GM21786 (cell line): ENCODE measurements at regions not wholly inside any gene's neighbourhood (a gene's known extent, or its start where the extent isn't known, plus 50 kb on each side); places are given as distances from the start of the nearest gene placed in this dataset.
"Not testable (repeated sequence)": the region's sequence is repeated elsewhere in the genome, so short reads cannot be mapped to it uniquely, and the experiment has no call there.

ENCODE experiments used
- ATAC-seq: cut with Tn5 transposase; IDR thresholded peaks from one replicate; pipeline ENCODE4 v1.9.1; 2021; ENCODE audit not compliant: unreplicated experiment

DNA sequence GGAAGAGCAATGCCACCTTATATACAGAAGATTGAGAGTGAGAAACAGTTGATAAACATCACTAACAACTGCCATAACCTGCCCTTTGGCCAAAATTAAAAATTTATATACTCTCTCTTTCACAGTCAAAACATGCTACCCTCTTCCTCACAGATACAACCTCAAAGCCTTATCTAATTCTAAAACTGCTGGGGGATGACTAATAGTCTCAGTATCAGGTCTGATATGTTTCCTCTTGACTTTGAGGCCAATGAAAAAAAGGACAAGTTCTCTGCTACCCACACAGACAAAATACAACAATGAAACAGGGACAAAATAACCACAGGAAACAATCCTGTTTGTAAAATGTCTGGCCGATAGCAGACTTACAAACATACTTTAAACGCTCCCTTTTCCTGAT, 485.6 kb upstream of the NUDT12 start:
- no peak for ATAC-seq

GRCh38 chr5:104045987-104046386, 483.4 kb upstream of the NUDT12 start:
- no peak for ATAC-seq

DNA sequence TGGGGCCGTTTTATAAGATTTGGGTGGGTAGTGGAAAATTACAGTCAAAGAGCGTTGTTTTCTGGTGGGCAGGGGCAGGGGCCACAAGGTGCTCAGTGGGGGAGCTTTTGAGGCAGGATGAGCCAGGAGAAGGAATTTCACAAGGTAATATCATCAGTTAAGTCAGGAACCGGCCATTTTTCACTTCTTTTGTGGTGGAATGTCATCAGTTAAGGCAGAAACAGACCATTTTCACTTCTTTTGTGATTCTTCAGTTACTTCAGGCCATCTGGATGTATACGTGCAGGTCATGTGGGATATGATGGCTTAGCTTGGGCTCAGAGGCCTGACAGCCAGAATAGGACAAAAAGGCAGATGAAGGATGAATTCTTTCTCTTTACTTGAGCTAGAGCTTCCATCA, 477.3 kb upstream of the NUDT12 start:
- not testable (repeated sequence) for ATAC-seq

DNA sequence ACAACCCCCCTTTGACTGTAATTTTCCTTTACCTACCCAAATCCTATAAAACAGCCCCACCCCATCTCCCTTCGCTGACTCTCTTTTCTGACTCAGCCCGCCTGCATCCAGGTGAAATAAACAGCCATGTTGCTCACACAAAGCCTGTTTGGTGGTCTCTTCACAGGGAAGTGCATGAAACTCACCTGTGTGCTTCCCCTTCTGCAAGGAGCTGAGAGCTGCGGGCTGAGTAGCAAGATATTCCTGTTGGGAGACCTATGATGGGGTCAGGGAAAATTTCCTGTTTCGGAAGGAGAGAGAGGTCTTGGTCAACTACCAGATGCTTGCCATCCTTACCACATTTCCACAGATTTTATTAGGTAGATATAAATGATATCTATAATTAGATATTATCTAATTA, 474.5 kb upstream of the NUDT12 start:
- not testable (repeated sequence) for ATAC-seq

GRCh38 chr5:104033186-104033585, 470.6 kb upstream of the NUDT12 start:
- ATAC-seq = not testable (repeated sequence)

DNA sequence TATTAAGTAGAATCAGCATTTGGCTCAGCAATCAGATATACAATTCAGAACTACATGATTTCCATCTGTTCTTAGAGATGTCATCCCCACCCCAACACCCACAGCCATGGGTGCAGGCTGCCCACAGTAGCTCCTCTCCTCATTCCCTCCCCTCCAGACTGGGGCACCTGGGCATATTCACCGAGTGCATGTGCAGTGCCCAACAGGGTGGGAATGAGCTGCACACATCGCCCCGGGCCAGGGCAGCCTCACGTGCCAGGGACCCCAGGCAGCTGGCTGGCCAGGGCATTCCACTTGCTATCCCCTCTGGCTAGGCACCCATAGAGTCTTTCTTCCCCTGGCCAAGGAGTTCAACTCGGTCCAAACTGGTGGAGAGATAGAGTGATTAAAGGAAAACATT, 461.9 kb upstream of the NUDT12 start:
- no peak for ATAC-seq

DNA sequence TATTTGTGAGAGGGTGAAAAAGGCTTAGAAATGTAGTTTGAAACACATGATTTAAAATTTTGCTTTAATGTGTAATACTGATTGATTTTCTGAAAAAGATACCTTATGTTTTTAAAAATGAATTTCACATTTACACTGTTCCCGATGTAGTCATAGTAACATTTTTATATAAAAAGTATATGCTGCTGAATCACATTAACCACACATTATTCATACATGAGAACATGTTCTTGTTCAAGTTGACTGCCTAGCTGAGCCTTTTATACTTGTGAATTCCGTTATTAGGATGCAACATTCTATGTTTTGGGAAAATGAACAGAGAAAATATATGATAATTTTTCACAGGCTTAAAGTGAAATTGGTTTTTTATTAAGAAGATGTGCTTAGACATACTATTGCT, 461.1 kb upstream of the NUDT12 start:
- no peak for ATAC-seq

DNA sequence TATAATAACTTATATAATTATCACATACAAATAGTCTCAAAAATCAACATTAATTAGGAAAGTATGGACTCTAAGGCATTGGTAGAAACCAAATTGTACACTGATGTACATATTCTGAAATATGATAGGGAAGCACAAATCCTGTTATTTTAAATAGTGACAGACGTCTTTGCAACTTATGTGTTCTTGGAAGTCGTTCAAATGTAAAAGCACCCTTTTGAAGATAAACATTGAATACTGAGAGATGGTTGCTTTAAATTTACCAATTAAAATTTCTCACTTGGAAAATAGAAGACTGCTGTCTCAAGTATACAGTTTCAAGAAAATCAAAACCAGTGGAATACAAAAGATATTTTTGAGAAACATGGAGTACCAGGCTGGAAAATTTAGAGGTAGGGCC, 457.4 kb upstream of the NUDT12 start:
- no peak for ATAC-seq

- ATAC-seq = no peak
These were observed 455.7 kb upstream of the NUDT12 start for GRCh38 chr5:104018299-104018698.

GRCh38 chr5:104016646-104017045, 454.1 kb upstream of the NUDT12 start:
- no peak for ATAC-seq

DNA sequence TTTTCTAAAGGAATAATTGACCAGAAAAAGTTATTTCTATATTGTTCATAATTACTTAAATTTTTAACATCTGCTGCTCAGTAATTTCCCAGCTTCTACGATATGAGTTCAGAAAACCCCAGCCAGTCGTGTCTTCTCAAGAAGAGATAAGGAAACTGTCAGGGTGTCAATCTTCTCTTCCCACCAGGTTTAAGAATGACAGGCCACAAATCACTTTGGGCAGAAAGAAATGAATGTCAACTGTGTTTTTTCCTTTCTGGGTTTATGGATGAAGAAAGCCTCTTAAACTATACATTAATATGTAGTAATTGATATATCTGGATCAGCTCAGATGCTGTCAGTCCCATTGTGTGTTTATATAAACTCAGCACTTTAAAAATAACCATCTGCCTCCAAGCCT, 453.2 kb upstream of the NUDT12 start:
- no peak for ATAC-seq

- not testable (repeated sequence) for ATAC-seq
These were observed 440.2 kb upstream of the NUDT12 start for GRCh38 chr5:104002783-104003182.

DNA sequence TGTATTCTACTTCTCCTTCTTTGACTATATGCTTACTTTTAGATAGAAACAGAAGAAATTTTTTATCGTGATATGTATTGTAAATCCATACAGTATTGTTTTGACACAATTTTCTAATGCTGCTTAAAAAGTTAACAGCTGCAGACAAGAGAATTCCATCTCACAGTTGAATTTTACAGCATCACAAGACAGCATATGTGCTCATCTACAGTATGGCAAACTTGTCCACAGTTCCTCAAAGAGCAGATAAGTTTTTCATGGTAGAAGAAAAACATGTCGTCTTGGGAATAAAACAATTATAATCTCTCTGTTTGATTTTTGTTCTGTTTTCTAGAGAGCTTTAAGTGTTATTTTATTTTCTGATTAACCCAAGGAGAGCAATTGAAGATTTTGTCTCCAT, 438.5 kb upstream of the NUDT12 start:
- no peak for ATAC-seq

DNA sequence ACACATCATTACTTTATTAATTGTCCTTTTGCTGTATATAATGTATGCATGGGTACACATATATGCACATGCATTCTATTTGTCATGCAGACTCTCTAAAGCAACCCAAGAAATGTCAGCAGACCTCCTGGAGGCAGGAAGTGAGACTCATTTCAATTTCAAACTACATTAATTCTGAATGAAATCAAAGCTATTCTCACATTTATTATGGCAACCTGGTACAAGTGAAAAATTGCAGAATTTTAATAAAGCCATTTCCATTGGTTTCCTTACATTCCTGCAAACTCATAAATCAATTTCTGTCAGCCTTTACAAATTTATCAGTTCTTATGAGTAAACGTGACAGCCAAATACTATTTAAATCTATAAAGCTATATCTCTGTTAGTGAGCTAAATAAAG, 430.4 kb upstream of the NUDT12 start:
- no peak for ATAC-seq

- ATAC-seq = no peak
These were observed 427.5 kb upstream of the NUDT12 start for GRCh38 chr5:103990064-103990463.

DNA sequence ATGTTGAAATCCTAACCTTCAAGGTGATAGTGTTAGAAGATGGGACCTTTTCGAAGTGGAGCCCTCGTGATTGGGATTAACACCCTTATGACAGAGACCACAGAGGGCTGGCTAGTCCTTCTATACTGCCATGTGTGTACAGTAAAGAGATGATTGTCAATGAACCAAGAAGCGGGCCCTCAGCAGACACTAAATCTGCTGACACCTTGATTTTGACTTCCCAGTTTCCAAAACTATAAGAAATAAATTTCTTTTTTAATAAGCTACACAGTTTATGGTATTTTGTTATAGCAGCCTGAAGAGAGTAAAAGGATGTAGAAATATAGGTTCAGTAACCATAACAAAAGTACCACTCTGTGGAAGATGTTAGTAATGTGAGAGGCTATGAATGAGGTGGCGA, 419.0 kb upstream of the NUDT12 start:
- ATAC-seq = no peak

DNA sequence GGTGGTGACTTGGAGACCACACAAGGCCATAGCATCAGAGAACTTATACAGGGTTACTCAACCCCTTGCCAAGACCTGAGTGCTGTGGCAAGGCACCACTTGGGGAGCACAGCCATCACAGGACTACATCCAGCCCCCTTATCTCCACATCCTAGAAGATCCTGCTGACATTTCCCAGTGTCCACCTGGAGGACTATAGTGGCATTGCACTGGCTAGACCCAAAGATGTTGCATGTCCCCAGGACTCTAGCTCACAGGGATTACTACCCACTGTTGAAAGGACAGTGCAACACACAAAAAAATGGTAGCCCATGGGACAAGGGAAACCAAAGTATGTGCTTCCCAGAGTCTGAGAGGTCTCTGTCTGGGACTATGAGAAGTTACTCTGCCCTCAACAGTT, 411.1 kb upstream of the NUDT12 start:
- no peak for ATAC-seq

GRCh38 chr5:103966295-103966694, 403.7 kb upstream of the NUDT12 start:
- ATAC-seq = not testable (repeated sequence)

DNA sequence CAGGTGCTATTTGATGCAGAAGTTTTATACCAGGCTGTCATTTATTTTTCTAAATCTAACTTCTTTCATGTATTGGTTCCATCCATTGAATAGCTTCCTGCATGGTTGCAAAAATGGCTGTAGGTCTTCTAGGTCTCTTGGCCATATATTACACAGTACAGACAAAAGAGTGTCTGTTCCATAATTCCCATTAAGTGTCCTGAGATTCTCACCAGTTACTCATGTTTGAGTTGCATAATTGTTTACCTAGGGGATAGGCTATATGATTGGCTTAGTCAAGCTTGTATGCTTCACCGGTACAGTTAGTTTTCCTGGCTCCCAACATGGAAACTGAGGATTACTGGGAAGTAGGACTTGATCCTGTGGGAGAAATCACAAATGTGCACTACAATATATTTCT, 399.4 kb upstream of the NUDT12 start:
- ATAC-seq = no peak

- ATAC-seq = no peak
These were observed 391.2 kb upstream of the NUDT12 start for GRCh38 chr5:103953601-103954382.

DNA sequence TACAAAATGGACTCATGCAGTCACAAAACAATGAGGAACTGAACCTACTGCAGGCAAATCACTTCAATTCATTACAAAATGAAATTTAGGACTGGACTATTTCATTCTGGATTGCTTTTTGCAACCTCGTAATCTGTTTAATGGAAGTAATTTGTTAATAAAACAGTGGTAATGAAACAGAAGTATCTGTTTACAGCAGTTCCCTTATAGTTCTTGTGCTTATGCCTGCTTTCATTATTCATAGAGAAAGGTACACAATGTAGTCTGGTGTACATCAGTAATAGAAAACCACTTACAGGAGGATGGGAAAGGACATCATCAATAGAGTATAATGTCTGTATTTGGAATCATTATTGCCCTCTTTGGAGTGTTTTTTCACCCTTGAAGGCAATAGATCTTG, 389.2 kb upstream of the NUDT12 start:
- ATAC-seq = no peak

GRCh38 chr5:103943230-103943629, 380.6 kb upstream of the NUDT12 start:
- no peak for ATAC-seq

- no peak for ATAC-seq
These were observed 380.1 kb upstream of the NUDT12 start for GRCh38 chr5:103942587-103943186.
